ENCODE measurements at regions not wholly inside any gene's neighbourhood (a gene's known extent, or its start where the extent isn't known, plus 50 kb on each side); places are given as distances from the start of the nearest gene placed in this dataset.
"Not testable (repeated sequence)": the region's sequence is repeated elsewhere in the genome, so short reads cannot be mapped to it uniquely, and the experiment has no call there.

GRCh38 chr6:67496191-67496590 is 1138.9 kb upstream of the ADGRB3 start:
- Mint-ChIP-seq H3K36me3 (ENCODE audit: insufficient read depth) (no peaks in the 10 kb centered on the region), H3K4me3 (no peak overlapping the region), H3K9me3 (peaks cover 27% of the 10 kb centered on the region), H3K27me3 (no peaks in the 10 kb centered on the region), H3K27ac (ENCODE audit: low read depth) (no peak overlapping the region), H3K4me1 (no peaks in the 10 kb centered on the region)
- DNase-seq (ENCODE audit: low spot score in 2 of 2) (no peak), ATAC-seq (replicated peaks; ENCODE audit: extremely low read depth, poor library complexity, severe bottlenecking) (no peak)

DNA sequence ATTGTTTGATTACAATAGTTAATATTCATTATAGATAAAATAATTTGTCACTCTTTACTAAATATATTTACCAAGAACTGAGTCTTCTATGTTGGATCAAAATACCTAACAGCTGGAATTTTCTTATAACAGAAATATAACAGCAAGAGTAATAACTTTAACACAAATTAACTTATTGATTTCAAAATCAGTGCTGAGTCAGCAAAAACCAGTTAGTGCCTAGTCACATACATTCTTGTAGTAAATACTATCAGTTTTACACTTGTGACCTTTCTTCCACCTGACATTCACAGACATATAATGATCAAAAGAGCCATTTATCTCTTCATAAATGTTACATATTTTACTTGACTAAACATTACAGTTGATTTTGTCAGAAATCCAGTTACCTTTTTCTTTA is 1141.4 kb upstream of the ADGRB3 start:
- DNase-seq (ENCODE audit: low spot score in 2 of 2): no peak
- Mint-ChIP-seq H3K27me3 (no peaks in the 10 kb centered on the region), H3K4me1 (no peaks in the 10 kb centered on the region), H3K36me3 (ENCODE audit: insufficient read depth) (no peaks in the 10 kb centered on the region), H3K27ac (ENCODE audit: low read depth) (no peak overlapping the region), H3K4me3 (no peak overlapping the region), H3K9me3 (peaks cover 39% of the 10 kb centered on the region)
- no peak for ATAC-seq (replicated peaks; ENCODE audit: extremely low read depth, poor library complexity, severe bottlenecking)

- Mint-ChIP-seq H3K9me3 (peaks cover 11% of the 10 kb centered on the region), H3K4me3 (no peak overlapping the region), H3K27me3 (no peaks in the 10 kb centered on the region), H3K27ac (ENCODE audit: low read depth) (no peak overlapping the region), H3K36me3 (ENCODE audit: insufficient read depth) (no peaks in the 10 kb centered on the region), H3K4me1 (no peaks in the 10 kb centered on the region)
- ATAC-seq (replicated peaks; ENCODE audit: extremely low read depth, poor library complexity, severe bottlenecking) (no peak), DNase-seq (ENCODE audit: low spot score in 2 of 2) (no peak)
Observed at GRCh38 chr6:67475700-67476099, 1159.4 kb upstream of the ADGRB3 start.

- H3K27me3 Mint-ChIP-seq: no peaks in the 10 kb centered on the region
- H3K4me3 Mint-ChIP-seq: no peak overlapping the region
- ATAC-seq (replicated peaks; ENCODE audit: extremely low read depth, poor library complexity, severe bottlenecking) (no peak), DNase-seq (ENCODE audit: low spot score in 2 of 2) (no peak)
- H3K36me3 Mint-ChIP-seq (ENCODE audit: insufficient read depth): no peaks in the 10 kb centered on the region
- H3K9me3 Mint-ChIP-seq: peaks cover 20% of the 10 kb centered on the region
- H3K4me1 Mint-ChIP-seq: no peaks in the 10 kb centered on the region
- H3K27ac Mint-ChIP-seq (ENCODE audit: low read depth): no peak overlapping the region
Observed at GRCh38 chr6:67467341-67467740, 1167.7 kb upstream of the ADGRB3 start.

DNA sequence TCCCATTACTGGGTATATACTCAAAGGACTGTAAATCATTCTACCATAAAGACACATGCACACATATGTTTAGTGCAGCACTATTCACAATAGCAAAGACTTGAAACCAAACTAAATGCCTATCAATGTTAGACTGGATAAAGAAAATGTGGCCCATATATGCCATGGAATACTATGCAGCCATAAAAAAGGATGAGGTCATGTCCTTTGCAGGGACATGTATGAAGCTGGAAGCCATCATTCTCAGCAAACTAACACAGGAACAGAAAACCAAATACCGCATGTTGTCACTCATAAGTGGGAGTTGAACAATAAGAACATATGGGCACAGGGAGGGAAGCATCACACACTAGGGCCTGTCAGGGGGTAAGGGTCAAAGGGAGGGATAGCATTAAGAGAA is 1172.4 kb upstream of the ADGRB3 start:
- not testable (repeated sequence) for DNase-seq (ENCODE audit: low spot score in 2 of 2); H3K4me1 Mint-ChIP-seq; H3K36me3 Mint-ChIP-seq (ENCODE audit: insufficient read depth); ATAC-seq (replicated peaks; ENCODE audit: extremely low read depth, poor library complexity, severe bottlenecking); H3K27me3 Mint-ChIP-seq; H3K27ac Mint-ChIP-seq (ENCODE audit: low read depth); H3K4me3 Mint-ChIP-seq
- H3K9me3 Mint-ChIP-seq: peaks cover 29% of the 10 kb centered on the region

DNA sequence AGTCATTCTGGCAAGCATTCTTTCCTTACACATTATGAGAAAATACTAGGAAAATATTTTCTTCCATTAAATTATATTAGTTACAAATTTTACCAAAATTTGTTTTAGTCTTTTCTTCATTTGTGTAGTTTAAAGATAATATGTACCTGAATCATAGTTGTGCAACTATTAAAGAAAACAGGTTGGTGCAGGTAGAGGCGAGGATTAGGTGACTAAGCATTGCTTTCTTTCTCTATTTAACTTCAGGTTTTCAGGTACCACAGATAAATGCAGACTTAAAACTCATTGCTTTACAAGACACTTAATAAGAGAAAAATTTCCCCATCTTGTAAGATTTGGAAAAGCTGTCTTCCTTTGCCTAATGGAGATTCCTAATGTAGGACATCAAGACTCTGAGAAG is 1175.5 kb upstream of the ADGRB3 start:
- H3K27ac Mint-ChIP-seq (ENCODE audit: low read depth): no peak overlapping the region
- DNase-seq (ENCODE audit: low spot score in 2 of 2): no peak
- no peaks in the 10 kb centered on the region for H3K4me1 Mint-ChIP-seq
- ATAC-seq (replicated peaks; ENCODE audit: extremely low read depth, poor library complexity, severe bottlenecking): no peak
- H3K27me3 Mint-ChIP-seq: no peaks in the 10 kb centered on the region
- H3K9me3 Mint-ChIP-seq: peaks cover 21% of the 10 kb centered on the region
- H3K36me3 Mint-ChIP-seq (ENCODE audit: insufficient read depth): no peaks in the 10 kb centered on the region
- no peak overlapping the region for H3K4me3 Mint-ChIP-seq

GRCh38 chr6:67458265-67458664 is 1176.8 kb upstream of the ADGRB3 start:
- Mint-ChIP-seq H3K9me3 (peaks cover 26% of the 10 kb centered on the region), H3K27me3 (no peaks in the 10 kb centered on the region), H3K4me3 (no peak overlapping the region), H3K27ac (ENCODE audit: low read depth) (no peak overlapping the region), H3K36me3 (ENCODE audit: insufficient read depth) (no peaks in the 10 kb centered on the region), H3K4me1 (no peaks in the 10 kb centered on the region)
- ATAC-seq (replicated peaks; ENCODE audit: extremely low read depth, poor library complexity, severe bottlenecking) (no peak), DNase-seq (ENCODE audit: low spot score in 2 of 2) (no peak)

DNA sequence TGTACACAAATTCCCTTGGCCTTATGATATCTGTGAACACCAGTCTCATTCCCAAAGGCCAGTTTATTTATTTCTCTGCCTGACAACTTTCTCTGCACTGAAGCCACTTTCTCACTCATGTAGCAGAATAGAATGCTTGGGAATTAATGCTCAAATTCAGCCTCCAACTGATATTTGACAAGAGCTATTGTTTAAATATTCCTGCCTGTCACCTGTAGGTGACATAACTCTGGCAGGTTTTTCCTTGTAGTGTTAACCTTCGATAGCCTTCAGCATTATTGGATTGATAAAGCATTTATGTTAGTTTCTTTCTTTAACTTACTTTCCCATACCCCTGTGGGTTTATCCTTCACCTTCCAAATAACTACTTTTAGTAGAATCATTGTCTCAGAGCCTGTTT is 1183.2 kb upstream of the ADGRB3 start:
- no peak for ATAC-seq (replicated peaks; ENCODE audit: extremely low read depth, poor library complexity, severe bottlenecking)
- DNase-seq (ENCODE audit: low spot score in 2 of 2): no peak
- no peaks in the 10 kb centered on the region for H3K27me3 Mint-ChIP-seq
- H3K4me3 Mint-ChIP-seq: no peak overlapping the region
- H3K27ac Mint-ChIP-seq (ENCODE audit: low read depth): no peak overlapping the region
- no peaks in the 10 kb centered on the region for H3K4me1 Mint-ChIP-seq
- peaks cover 34% of the 10 kb centered on the region for H3K9me3 Mint-ChIP-seq
- H3K36me3 Mint-ChIP-seq (ENCODE audit: insufficient read depth): no peaks in the 10 kb centered on the region

DNA sequence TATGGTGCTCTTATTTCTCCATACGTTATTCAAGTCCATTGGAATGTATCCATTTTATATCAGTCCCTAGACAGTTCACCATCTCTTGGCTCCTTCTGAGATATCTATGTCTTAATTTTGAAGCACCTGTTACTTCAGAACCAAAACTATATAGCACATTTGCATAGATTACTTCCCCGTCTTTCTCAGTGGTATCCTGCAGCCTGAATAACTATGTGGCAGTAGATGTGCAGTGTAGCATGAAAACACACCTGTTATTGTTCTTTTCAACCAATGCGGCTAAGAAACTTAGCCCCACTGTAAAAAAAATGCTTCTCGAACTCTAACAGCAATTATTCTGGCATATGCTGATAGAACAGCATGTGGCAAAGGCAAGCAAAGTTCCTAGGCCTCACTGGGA is 1184.4 kb upstream of the ADGRB3 start:
- Mint-ChIP-seq H3K36me3 (ENCODE audit: insufficient read depth) (no peaks in the 10 kb centered on the region), H3K9me3 (peaks cover 34% of the 10 kb centered on the region), H3K27ac (ENCODE audit: low read depth) (no peak overlapping the region), H3K27me3 (no peaks in the 10 kb centered on the region), H3K4me3 (no peak overlapping the region), H3K4me1 (no peaks in the 10 kb centered on the region)
- ATAC-seq (replicated peaks; ENCODE audit: extremely low read depth, poor library complexity, severe bottlenecking) (no peak), DNase-seq (ENCODE audit: low spot score in 2 of 2) (no peak)

DNA sequence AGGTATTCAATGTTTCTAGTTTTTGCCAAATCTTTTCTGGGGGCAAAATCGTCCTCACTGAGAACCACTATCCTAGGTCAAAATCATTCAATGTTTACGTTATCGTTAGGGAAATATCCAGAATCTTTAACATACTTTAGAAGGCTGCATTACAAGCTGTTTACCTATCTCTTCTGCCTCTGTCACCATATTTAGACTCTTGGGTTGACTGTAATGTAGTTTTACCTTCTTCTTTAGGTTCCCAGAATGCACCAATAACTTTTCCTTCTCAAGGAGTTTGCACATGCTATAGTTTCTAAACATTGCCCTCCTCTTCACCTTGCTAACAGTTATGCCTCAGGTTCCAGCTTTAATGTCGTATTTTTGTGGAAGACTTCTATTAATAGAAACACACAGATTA is 1185.5 kb upstream of the ADGRB3 start:
- Mint-ChIP-seq H3K9me3 (peaks cover 28% of the 10 kb centered on the region), H3K27ac (ENCODE audit: low read depth) (no peak overlapping the region), H3K27me3 (no peaks in the 10 kb centered on the region), H3K36me3 (ENCODE audit: insufficient read depth) (no peaks in the 10 kb centered on the region), H3K4me1 (no peaks in the 10 kb centered on the region), H3K4me3 (no peak overlapping the region)
- DNase-seq (ENCODE audit: low spot score in 2 of 2): no peak
- ATAC-seq (replicated peaks; ENCODE audit: extremely low read depth, poor library complexity, severe bottlenecking): no peak

- Mint-ChIP-seq H3K27ac (ENCODE audit: low read depth) (no peak overlapping the region), H3K4me1 (no peaks in the 10 kb centered on the region), H3K36me3 (ENCODE audit: insufficient read depth) (no peaks in the 10 kb centered on the region), H3K4me3 (no peak overlapping the region), H3K9me3 (no peaks in the 10 kb centered on the region), H3K27me3 (no peaks in the 10 kb centered on the region)
- no peak for DNase-seq (ENCODE audit: low spot score in 2 of 2)
- no peak for ATAC-seq (replicated peaks; ENCODE audit: extremely low read depth, poor library complexity, severe bottlenecking)
Observed at GRCh38 chr6:67433124-67433523, 1202.0 kb upstream of the ADGRB3 start.

GRCh38 chr6:67431076-67431475 is 1204.0 kb upstream of the ADGRB3 start:
- ATAC-seq (replicated peaks; ENCODE audit: extremely low read depth, poor library complexity, severe bottlenecking) (no peak), DNase-seq (ENCODE audit: low spot score in 2 of 2) (no peak)
- Mint-ChIP-seq H3K27ac (ENCODE audit: low read depth) (no peak overlapping the region), H3K9me3 (peaks cover 9% of the 10 kb centered on the region), H3K36me3 (ENCODE audit: insufficient read depth) (no peaks in the 10 kb centered on the region), H3K4me1 (no peaks in the 10 kb centered on the region), H3K27me3 (no peaks in the 10 kb centered on the region), H3K4me3 (no peak overlapping the region)

DNA sequence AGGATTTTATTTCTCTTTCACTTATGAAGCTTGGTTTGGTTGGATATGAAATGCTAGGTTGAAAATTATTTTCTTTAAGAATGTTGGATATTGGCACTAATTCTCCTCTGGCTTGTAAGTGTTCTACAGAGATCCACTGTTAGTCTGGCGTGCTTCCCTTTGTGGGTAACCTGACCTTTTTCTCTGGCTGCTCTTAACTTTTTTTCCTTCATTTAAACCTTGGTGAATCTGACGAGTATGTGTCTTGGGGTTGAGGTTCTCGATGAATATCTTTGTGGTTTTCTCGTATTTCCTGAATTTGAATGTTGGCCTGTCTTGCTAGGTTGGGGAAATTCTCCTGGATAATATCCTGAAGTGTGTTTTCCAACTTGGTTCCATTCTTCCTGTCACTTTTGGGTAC is 1208.4 kb upstream of the ADGRB3 start:
- H3K4me3 Mint-ChIP-seq; H3K4me1 Mint-ChIP-seq; DNase-seq (ENCODE audit: low spot score in 2 of 2); ATAC-seq (replicated peaks; ENCODE audit: extremely low read depth, poor library complexity, severe bottlenecking); H3K27me3 Mint-ChIP-seq; H3K36me3 Mint-ChIP-seq (ENCODE audit: insufficient read depth); H3K27ac Mint-ChIP-seq (ENCODE audit: low read depth): not testable (repeated sequence)
- H3K9me3 Mint-ChIP-seq: peaks cover 22% of the 10 kb centered on the region

DNA sequence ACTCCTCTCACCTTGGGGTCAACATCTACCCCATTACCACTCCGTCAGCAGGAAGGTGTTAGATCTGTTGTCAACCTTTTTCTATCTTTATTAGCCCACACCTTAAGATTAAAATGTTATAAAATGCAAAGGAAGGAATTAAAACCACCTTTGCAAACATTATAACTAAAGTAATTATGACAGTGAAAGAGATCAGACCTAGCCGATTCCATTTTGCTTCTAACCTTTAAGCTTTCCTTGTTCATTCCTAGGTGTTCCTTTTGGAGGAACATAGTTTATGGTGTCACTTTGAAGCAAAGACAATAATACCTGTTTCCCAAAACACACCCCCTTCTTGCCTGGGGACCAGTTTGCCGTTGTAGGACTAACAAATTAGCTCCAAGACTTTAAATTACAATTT is 1223.0 kb upstream of the ADGRB3 start:
- no peak for DNase-seq (ENCODE audit: low spot score in 2 of 2)
- Mint-ChIP-seq H3K4me1 (no peaks in the 10 kb centered on the region), H3K36me3 (ENCODE audit: insufficient read depth) (no peaks in the 10 kb centered on the region), H3K9me3 (peaks cover 33% of the 10 kb centered on the region), H3K27me3 (no peaks in the 10 kb centered on the region), H3K27ac (ENCODE audit: low read depth) (no peak overlapping the region), H3K4me3 (no peak overlapping the region)
- no peak for ATAC-seq (replicated peaks; ENCODE audit: extremely low read depth, poor library complexity, severe bottlenecking)

All from central memory CD8-positive, alpha-beta T cell (primary cell).